Hematopoietic multipotent progenitor cell (in vitro differentiated cells): ENCODE measurements at regions not wholly inside any gene's neighbourhood (a gene's known extent, or its start where the extent isn't known, plus 50 kb on each side); places are given as distances from the start of the nearest gene placed in this dataset.
"Not testable (repeated sequence)": the region's sequence is repeated elsewhere in the genome, so short reads cannot be mapped to it uniquely, and the experiment has no call there.

ENCODE experiments used
- DNase-seq, 3 donors: peaks; one replicate each; pipeline ENCODE4 v3.0.0-alpha.2; 2011 to 2015; ENCODE audit warnings: low read depth in 2 of 3, low spot score in 2 of 3

- no peak for DNase-seq
These were observed 282.5 kb upstream of the TLE3 start for GRCh38 chr15:70379938-70380883.

GRCh38 chr15:70379134-70379533, 281.4 kb upstream of the TLE3 start:
- no peak for DNase-seq

GRCh38 chr15:70378126-70379031, 280.7 kb upstream of the TLE3 start:
- DNase-seq: no peak

GRCh38 chr15:70376929-70377691, 279.4 kb upstream of the TLE3 start:
- peak in 1 of 3 donors; percentile 35 for DNase-seq

GRCh38 chr15:70376031-70376928, 278.6 kb upstream of the TLE3 start:
- DNase-seq: no peak

DNA sequence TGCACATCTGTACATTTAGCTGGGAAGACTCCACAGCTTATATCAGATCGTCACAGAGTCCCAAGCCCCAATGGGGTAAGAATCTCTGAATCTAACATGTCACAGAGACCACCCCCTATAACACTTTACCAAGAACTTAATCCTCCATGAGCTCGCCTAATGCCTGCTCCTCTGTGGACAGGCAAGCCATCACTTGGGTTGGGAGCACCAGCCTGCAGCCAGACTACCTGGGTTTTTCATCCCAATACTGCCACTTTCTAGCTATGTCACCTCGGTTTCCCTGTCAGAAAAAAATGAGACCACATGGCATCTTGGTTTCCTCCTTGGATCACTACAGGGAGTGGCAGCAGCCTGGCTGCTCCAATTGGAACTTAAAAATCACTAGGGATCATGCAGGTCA, 277.9 kb upstream of the TLE3 start:
- no peak for DNase-seq

- no peak for DNase-seq
These were observed 277.3 kb upstream of the TLE3 start for GRCh38 chr15:70375006-70375431.

DNA sequence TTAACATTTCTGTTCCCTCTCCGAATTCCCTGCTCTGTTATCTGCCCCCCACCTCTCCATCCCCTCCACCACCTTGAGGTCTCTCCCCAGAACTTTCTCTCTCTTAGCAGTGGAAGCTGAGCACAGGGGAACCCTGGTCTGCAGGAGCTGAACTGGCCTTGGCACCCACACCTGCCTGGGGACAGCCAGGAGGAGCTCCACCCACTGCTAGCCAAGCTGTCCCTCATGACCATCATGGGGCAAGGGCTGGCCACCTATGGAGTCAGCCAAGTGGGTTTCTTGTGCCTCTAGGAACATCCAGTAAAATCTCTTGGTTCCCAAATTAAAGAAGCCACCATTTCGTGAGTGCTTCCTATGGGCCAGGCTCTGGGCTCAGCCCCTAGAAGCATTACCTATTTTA, 276.4 kb upstream of the TLE3 start:
- DNase-seq: no peak

DNA sequence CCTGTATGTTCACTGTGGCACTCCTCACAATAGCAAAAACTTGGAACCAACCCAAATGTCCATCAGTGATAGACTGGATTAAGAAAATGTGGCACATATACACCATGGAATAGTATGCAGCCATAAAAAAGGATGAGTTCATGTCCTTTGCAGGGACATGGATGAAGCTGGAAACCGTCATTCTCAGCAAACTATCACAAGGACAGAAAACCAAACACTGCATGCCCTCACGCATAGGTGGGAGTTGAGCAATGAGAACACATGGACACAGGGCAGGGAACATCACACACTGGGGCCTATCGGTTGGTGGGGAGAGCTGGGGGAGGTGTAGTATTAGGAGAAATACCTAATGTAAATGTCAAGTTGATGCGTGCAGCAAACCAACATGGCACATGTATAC, 275.7 kb upstream of the TLE3 start:
- not testable (repeated sequence) for DNase-seq

- not testable (repeated sequence) for DNase-seq
These were observed 270.4 kb upstream of the TLE3 start for GRCh38 chr15:70367913-70368705.

- not testable (repeated sequence) for DNase-seq
These were observed 266.3 kb upstream of the TLE3 start for GRCh38 chr15:70364023-70364422.

DNA sequence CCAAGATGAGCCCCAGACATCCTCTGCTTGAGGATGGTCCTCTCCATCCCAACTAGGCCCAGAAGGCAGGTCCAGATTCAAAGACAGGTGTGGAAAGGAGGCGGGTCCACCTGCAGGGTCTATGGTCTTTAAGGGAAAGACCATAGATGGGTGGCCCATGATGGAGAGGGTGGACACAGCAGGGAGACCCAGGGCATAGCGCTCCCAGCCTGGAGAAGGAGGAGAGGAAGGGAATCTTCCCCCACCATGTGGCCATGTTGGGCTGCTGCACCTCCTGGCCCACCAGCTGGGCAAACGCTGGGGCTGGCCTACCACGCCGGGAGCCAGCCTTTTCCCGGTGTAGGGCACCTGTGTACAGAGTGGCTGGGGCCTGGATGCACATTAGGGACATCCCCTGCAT, 265.2 kb upstream of the TLE3 start:
- DNase-seq: peak in 2 of 3 donors; percentile 19 to 22

DNA sequence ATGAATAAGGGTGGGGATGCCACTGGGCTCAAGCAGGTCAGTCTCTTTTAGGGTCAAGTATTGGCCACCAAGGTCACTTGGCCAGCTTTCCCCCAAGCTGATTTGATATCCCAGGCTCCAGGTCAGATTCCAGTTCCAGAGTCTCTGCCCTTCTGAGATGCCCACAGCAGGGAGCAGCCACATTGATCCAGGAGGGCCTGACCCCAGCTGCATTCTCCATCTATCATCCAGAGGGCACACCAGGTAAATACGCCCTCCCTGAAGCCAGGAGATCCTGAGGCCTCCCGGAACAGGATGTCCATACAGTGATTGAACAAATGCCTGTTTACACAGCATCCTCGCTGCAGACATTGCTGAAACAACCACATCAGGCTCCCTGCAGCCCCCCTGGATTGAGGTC, 264.6 kb upstream of the TLE3 start:
- DNase-seq: no peak

DNA sequence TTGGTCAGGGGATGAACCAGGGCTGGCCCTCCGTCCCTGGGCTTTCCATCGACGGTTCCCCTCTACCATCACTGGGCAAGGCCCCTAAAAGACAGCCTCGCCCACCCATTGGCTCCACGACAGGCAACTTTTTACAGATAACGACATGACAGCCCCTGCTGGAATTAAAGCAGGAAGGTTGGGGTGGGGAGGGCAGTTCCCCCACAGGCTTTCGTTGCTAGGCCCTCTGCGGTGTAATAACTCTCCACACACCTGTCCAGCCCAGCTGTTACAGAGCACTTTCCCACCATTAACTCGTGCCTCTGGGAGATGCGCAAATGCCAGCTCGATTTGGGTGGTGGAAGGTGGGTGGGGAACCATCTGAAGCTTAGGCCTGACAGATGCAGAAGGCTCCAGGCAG, 264.2 kb upstream of the TLE3 start:
- DNase-seq: no peak

GRCh38 chr15:70361106-70361505, 263.4 kb upstream of the TLE3 start:
- DNase-seq: no peak

GRCh38 chr15:70358871-70359647, 261.3 kb upstream of the TLE3 start:
- no peak for DNase-seq

- DNase-seq: no peak
These were observed 260.5 kb upstream of the TLE3 start for GRCh38 chr15:70358011-70358819.
